H9 (cell line): ENCODE measurements at regions not wholly inside any gene's neighbourhood (a gene's known extent, or its start where the extent isn't known, plus 50 kb on each side); places are given as distances from the start of the nearest gene placed in this dataset.

Experiments used
- DNase-seq: peaks from one replicate; pipeline ENCODE4 v3.0.0-alpha.2; 2017
- H2AFZ ChIP-seq: one replicate; pipeline ENCODE4 v1.6.1; 2013; ENCODE audit warnings: mild to moderate bottlenecking, low read length, control low read depth, moderate library complexity
- H2AK5ac ChIP-seq: 2 replicates; pipeline ENCODE4 v1.6.1; 2013; ENCODE audit warnings: low read length, control low read depth, mixed read lengths; ENCODE audit not compliant: insufficient read length
- H2BK120ac ChIP-seq: one replicate; pipeline ENCODE4 v1.6.1; 2013; ENCODE audit warnings: low read depth, mild to moderate bottlenecking, low read length, control low read depth, inconsistent platforms; ENCODE audit not compliant: poor library complexity, severe bottlenecking
- H2BK12ac ChIP-seq: 2 replicates; pipeline ENCODE4 v1.6.1; 2013; ENCODE audit warnings: low read length, control low read depth, mixed read lengths, low read depth; ENCODE audit not compliant: insufficient read length
- H2BK15ac ChIP-seq: 2 replicates; pipeline ENCODE4 v1.6.1; 2013; ENCODE audit warnings: low read depth, low read length, control low read depth
- H2BK20ac ChIP-seq: one replicate; pipeline ENCODE4 v1.6.1; 2013; ENCODE audit warnings: low read depth, mild to moderate bottlenecking, low read length, control low read depth, inconsistent platforms; ENCODE audit not compliant: poor library complexity, severe bottlenecking
- H2BK5ac ChIP-seq: 2 replicates; pipeline ENCODE4 v1.6.1; 2013; ENCODE audit warnings: low read length, control low read depth, mixed read lengths; ENCODE audit not compliant: insufficient read length
- H3K14ac ChIP-seq: 2 replicates; pipeline ENCODE4 v1.6.1; 2013; ENCODE audit warnings: low read length, control low read depth; ENCODE audit not compliant: insufficient read depth
- H3K18ac ChIP-seq: 2 replicates; pipeline ENCODE4 v1.6.1; 2013; ENCODE audit warnings: low read depth, mild to moderate bottlenecking, mixed read lengths, low read length, control low read depth; ENCODE audit not compliant: insufficient read length
- H3K23ac ChIP-seq: 2 replicates; pipeline ENCODE4 v1.6.1; 2013; ENCODE audit warnings: low read length, control low read depth, mixed read lengths, low read depth; ENCODE audit not compliant: insufficient read length
- H3K23me2 ChIP-seq: 2 replicates; pipeline ENCODE4 v1.6.1; 2013; ENCODE audit warnings: low read depth, mild to moderate bottlenecking, mixed read lengths, low read length, control low read depth; ENCODE audit not compliant: insufficient read length, poor library complexity, severe bottlenecking
- H3K27ac ChIP-seq: 2 replicates; pipeline ENCODE4 v1.5.1; 2013; ENCODE audit warnings: low read length, control low read depth, mixed read lengths, low read depth; ENCODE audit not compliant: insufficient read length
- H3K27me3 ChIP-seq: 2 replicates; pipeline ENCODE4 v1.6.1; 2013; ENCODE audit warnings: low read length, control low read depth, inconsistent platforms; ENCODE audit not compliant: insufficient read depth
- H3K4ac ChIP-seq: 2 replicates; pipeline ENCODE4 v1.6.1; 2013; ENCODE audit warnings: low read depth, mild to moderate bottlenecking, control low read depth, inconsistent platforms, low read length, moderate library complexity
- H3K4me1 ChIP-seq: 2 replicates; pipeline ENCODE4 v1.6.1; 2013; ENCODE audit warnings: low read length, control low read depth, inconsistent platforms; ENCODE audit not compliant: insufficient read depth
- H3K4me2 ChIP-seq: 2 replicates; pipeline ENCODE4 v1.6.1; 2013; ENCODE audit warnings: low read length, control low read depth, mixed read lengths; ENCODE audit not compliant: insufficient read length, insufficient read depth
- H3K56ac ChIP-seq: 2 replicates; pipeline ENCODE4 v1.6.1; 2013; ENCODE audit warnings: low read depth, mild to moderate bottlenecking, mixed read lengths, low read length, control low read depth; ENCODE audit not compliant: insufficient read length
- H3K79me1 ChIP-seq: 2 replicates; pipeline ENCODE4 v1.6.1; 2013; ENCODE audit warnings: low read depth, mild to moderate bottlenecking, moderate library complexity, low read length, control low read depth, inconsistent platforms; ENCODE audit not compliant: insufficient read depth, poor library complexity, severe bottlenecking
- H3K79me2 ChIP-seq: 2 replicates; pipeline ENCODE4 v1.6.1; 2013; ENCODE audit warnings: low read length, control low read depth, inconsistent platforms; ENCODE audit not compliant: insufficient read depth
- H3K9ac ChIP-seq: 2 replicates; pipeline ENCODE4 v1.6.1; 2013; ENCODE audit warnings: low read length, control low read depth, mixed read lengths; ENCODE audit not compliant: insufficient read length; ENCODE audit errors: extremely low read depth
- H3K9me3 ChIP-seq: one replicate; pipeline ENCODE4 v1.6.1; 2013; ENCODE audit warnings: low read depth, low read length, inconsistent platforms; ENCODE audit not compliant: control insufficient read depth
- H3T11ph ChIP-seq: one replicate; pipeline ENCODE4 v1.6.1; 2013; ENCODE audit warnings: mild to moderate bottlenecking, low read length, control low read depth, inconsistent platforms
- H4K20me1 ChIP-seq: one replicate; pipeline ENCODE4 v1.6.1; 2013; ENCODE audit not compliant: control insufficient read depth, insufficient read length, insufficient read depth
- H4K5ac ChIP-seq: 2 replicates; pipeline ENCODE4 v1.6.1; 2013; ENCODE audit warnings: low read depth, mild to moderate bottlenecking, mixed read lengths, low read length, control low read depth; ENCODE audit not compliant: insufficient read length
- H4K8ac ChIP-seq: replicated peaks from 2 replicates; pipeline ENCODE4 v1.6.1; 2013; ENCODE audit warnings: low read length, control low read depth, mixed read lengths, low read depth; ENCODE audit not compliant: insufficient read length
- H4K91ac ChIP-seq: 2 replicates; pipeline ENCODE4 v1.6.1; 2013; ENCODE audit warnings: low read depth, mild to moderate bottlenecking, moderate library complexity, mixed read lengths, low read length, control low read depth; ENCODE audit not compliant: insufficient read length
- H3K27ac Mint-ChIP-seq, 3 experiments: 2 replicates in 2 of 3; 3 replicates in 1 of 3; pipeline ENCODE4 v1.8.0; 2020 to 2021; ENCODE audit warnings: mixed read lengths in 3 of 3, mild to moderate bottlenecking in 1 of 3, moderate library complexity in 1 of 3
- H3K27me3 Mint-ChIP-seq: 2 replicates; pipeline ENCODE4 v1.8.0; 2021; ENCODE audit warnings: low read depth, mild to moderate bottlenecking, moderate library complexity, mixed read lengths
- H3K36me3 Mint-ChIP-seq, 3 experiments: 2 replicates in 2 of 3; 3 replicates in 1 of 3; pipeline ENCODE4 v1.8.0; 2020 to 2021; ENCODE audit warnings: low read depth in 3 of 3, mixed read lengths in 3 of 3; ENCODE audit not compliant: insufficient read depth in 1 of 3
- H3K4me1 Mint-ChIP-seq, 2 experiments: 2 replicates each; pipeline ENCODE4 v1.8.0; 2020; ENCODE audit warnings: mixed read lengths in 2 of 2
- H3K4me3 Mint-ChIP-seq, 2 experiments: 2 replicates in 1 of 2; 3 replicates in 1 of 2; pipeline ENCODE4 v1.8.0; 2020 to 2021; ENCODE audit warnings: mild to moderate bottlenecking in 2 of 2, mixed read lengths in 2 of 2, moderate library complexity in 1 of 2
- H3K9me3 Mint-ChIP-seq, 2 experiments: 2 replicates in 1 of 2; 3 replicates in 1 of 2; pipeline ENCODE4 v1.8.0; 2020; ENCODE audit warnings: mild to moderate bottlenecking in 2 of 2, mixed read lengths in 2 of 2, moderate library complexity in 1 of 2
- CTCF ChIP-seq: fragments of 200-600 bp; sonication (generic); conservative IDR thresholded peaks from 3 replicates; pipeline ENCODE4 v1.8.0; 2021; ENCODE audit warnings: antibody characterized with exemption, mild to moderate bottlenecking
- WGBS: extraction: QIAGEN DNeasy Blood & Tissue Kit; methylation state at CpG from one replicate; pipeline ENCODE4 v1.1.7; 2013; ENCODE audit warnings: missing lambda C conversion rate, low lambda C conversion rate, mixed read lengths; ENCODE audit not compliant: insufficient read length; ENCODE audit errors: extremely low coverage; 5-methylcytosine and 5-hydroxymethylcytosine counted together

GRCh38 chr12:75606151-75606550, 94.7 kb upstream of the KRR1 start:
- no peaks in the 10 kb centered on the region for H3K23me2 ChIP-seq
- no peak overlapping the region for H4K91ac ChIP-seq
- no CpG with 5 or more reads among the region's 2 CpGs for WGBS
- no peak overlapping the region for H2BK12ac ChIP-seq
- Mint-ChIP-seq H3K27ac (no peak overlapping the region), H3K27me3 (no peaks in the 10 kb centered on the region), H3K9me3 (peaks cover 0 to 2% of the 10 kb centered on the region in 2 experiments; a peak in 1 of 5 replicates), H3K36me3 (no peaks in the 10 kb centered on the region), H3K4me3 (no peak overlapping the region), H3K4me1 (peaks cover 0 to under 1% of the 10 kb centered on the region in 2 experiments; a peak in 1 of 4 replicates)
- H3K79me1 ChIP-seq: no peaks in the 10 kb centered on the region
- H3K79me2 ChIP-seq: no peaks in the 10 kb centered on the region
- no peak overlapping the region for H2BK20ac ChIP-seq
- H4K20me1 ChIP-seq: no peaks in the 10 kb centered on the region
- no peak overlapping the region for H3K4ac ChIP-seq
- no peaks in the 10 kb centered on the region for H3K9me3 ChIP-seq
- TF ChIP-seq CTCF: no peak
- H3K56ac ChIP-seq: no peak overlapping the region
- H2BK120ac ChIP-seq: no peak overlapping the region
- H3K23ac ChIP-seq: no peak overlapping the region
- no peak overlapping the region for H2AK5ac ChIP-seq
- H4K8ac ChIP-seq: no peak overlapping the region
- no peak for DNase-seq
- no peak overlapping the region for H3K9ac ChIP-seq
- no peak overlapping the region for H3K18ac ChIP-seq
- H2AFZ ChIP-seq: no peak overlapping the region
- H3K4me1 ChIP-seq: no peaks in the 10 kb centered on the region
- no peak overlapping the region for H2BK15ac ChIP-seq
- no peaks in the 10 kb centered on the region for H3K27me3 ChIP-seq
- H3T11ph ChIP-seq: no peak overlapping the region
- H3K4me2 ChIP-seq: no peak overlapping the region
- no peak overlapping the region for H3K14ac ChIP-seq
- H4K5ac ChIP-seq: no peak overlapping the region
- no peak overlapping the region for H3K27ac ChIP-seq
- no peak overlapping the region for H2BK5ac ChIP-seq
